ENCODE measurements at regions not wholly inside any gene's neighbourhood (a gene's known extent, or its start where the extent isn't known, plus 50 kb on each side); places are given as distances from the start of the nearest gene placed in this dataset.

DNA sequence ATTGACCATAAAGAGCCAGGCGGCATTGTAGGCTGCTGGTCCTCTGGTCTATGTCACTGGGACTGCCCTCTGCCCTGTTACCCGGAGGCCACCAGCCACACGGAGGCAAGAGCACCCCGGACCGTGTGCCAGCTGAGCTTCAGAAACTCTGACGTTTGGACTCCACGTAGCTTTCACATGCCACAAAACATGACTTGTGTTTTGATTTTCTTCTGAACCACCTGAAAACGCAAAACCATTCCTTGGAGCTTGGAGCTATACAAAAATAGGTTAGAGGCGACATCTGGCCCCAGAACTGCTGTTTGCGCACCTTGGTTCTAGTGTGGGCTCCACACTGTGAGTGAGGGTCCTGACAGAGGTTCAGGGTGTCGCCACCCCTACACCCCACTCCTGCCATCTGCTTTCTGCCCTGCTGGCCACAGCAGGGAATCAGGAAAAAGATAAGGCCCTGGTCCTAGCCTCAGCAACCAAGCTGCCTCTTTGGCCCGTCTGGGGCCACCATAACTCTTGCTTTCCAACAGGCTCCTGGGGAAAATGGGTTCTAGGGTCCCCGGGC, 151.3 kb upstream of the IRX2 start:
- no peak overlapping the region for H3K4me3 ChIP-seq
- no peaks in the 10 kb centered on the region for H3K4me1 ChIP-seq
- TF ChIP-seq, protein P1, sequence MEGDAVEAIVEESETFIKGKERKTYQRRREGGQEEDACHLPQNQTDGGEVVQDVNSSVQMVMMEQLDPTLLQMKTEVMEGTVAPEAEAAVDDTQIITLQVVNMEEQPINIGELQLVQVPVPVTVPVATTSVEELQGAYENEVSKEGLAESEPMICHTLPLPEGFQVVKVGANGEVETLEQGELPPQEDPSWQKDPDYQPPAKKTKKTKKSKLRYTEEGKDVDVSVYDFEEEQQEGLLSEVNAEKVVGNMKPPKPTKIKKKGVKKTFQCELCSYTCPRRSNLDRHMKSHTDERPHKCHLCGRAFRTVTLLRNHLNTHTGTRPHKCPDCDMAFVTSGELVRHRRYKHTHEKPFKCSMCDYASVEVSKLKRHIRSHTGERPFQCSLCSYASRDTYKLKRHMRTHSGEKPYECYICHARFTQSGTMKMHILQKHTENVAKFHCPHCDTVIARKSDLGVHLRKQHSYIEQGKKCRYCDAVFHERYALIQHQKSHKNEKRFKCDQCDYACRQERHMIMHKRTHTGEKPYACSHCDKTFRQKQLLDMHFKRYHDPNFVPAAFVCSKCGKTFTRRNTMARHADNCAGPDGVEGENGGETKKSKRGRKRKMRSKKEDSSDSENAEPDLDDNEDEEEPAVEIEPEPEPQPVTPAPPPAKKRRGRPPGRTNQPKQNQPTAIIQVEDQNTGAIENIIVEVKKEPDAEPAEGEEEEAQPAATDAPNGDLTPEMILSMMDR (IDR thresholded peaks at IDR 0.05), result no peak
- no peaks in the 10 kb centered on the region for H3K9me3 ChIP-seq
- H3K27me3 ChIP-seq, result no peaks in the 10 kb centered on the region
- H3K27ac ChIP-seq, result no peak overlapping the region
- no peaks in the 10 kb centered on the region for H3K36me3 ChIP-seq
- intact Hi-C loops (cut with DNase I), result no loop called here
- DNase-seq (ENCODE audit: low spot score in 2 of 2), result no peak

DNA sequence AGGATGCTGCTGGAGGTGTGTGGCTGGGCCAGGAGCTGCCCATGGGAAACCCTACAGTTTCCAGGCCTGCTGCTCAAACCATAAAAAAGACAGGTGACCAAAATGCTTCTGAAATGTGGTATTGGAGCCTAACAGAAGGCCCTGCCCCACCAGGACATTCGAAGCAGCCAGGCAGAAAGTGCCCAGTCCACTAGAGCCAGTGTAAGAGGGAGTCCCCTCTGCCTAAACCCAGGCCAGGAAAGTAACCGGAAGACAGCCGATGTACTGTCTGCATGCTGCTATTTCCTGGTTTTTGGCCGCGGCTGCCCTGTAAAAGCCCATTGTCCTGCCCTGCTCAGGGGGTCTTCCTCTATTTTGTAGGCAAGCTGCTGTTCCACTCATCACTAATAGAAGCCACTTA, 150.7 kb upstream of the IRX2 start:
- Histone ChIP-seq H3K4me3 (no peak overlapping the region), H3K27ac (no peak overlapping the region), H3K36me3 (no peaks in the 10 kb centered on the region), H3K4me1 (no peaks in the 10 kb centered on the region), H3K27me3 (no peaks in the 10 kb centered on the region), H3K9me3 (no peaks in the 10 kb centered on the region)
- intact Hi-C loops (cut with DNase I), result no loop called here
- DNase-seq (ENCODE audit: low spot score in 2 of 2), result no peak
- TF ChIP-seq, protein P1 (IDR thresholded peaks at IDR 0.05), result no peak

DNA sequence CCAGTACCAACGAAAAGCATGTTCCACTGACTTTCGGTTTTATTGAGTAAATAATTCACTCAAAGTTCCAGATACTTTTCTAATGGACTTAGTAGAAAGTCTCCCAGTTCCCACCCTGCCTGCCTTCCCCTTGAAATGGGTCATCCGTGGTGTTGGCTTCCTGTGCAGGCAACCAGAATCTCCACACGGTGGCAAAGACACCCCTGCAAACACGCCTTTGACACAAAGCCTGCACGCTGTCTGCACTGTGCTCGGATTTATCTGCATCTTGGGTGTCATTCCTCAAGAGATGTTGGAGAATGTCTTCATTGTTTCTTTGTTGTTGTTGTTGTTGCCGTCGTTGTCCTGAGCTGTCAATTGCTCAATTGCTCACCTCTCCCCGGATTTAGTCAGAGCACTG, 150.0 kb upstream of the IRX2 start:
- Histone ChIP-seq H3K4me3 (no peak overlapping the region), H3K27ac (no peak overlapping the region), H3K36me3 (no peaks in the 10 kb centered on the region), H3K27me3 (no peaks in the 10 kb centered on the region), H3K9me3 (no peaks in the 10 kb centered on the region), H3K4me1 (no peaks in the 10 kb centered on the region)
- TF ChIP-seq, protein P1 (IDR thresholded peaks at IDR 0.05), result no peak
- DNase-seq (ENCODE audit: low spot score in 2 of 2), result no peak
- intact Hi-C loops (cut with DNase I), result no loop called here

DNA sequence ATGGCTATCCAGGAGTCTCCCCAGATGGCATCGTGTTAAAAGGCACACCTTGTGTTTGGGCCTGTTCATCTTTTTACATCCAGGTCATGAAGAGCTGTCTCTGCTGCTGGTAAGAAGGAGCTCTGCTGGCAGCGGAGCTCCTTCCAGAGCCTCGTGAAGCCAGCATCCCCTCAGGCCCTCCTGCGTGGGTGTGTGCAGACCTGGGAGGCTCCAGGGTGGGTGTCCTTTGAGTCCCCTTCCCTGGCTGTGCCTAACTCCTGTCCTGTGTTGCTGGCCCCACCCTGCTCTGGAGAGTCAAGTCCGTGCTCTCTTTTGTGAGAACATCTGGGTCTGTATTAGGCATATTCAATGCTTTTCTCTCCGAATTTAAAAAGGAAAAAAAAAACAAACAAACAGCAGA, 149.6 kb upstream of the IRX2 start:
- H3K27me3 ChIP-seq, result no peaks in the 10 kb centered on the region
- no peak overlapping the region for H3K4me3 ChIP-seq
- H3K27ac ChIP-seq, result no peak overlapping the region
- intact Hi-C loops (cut with DNase I), result no loop called here
- H3K9me3 ChIP-seq, result no peaks in the 10 kb centered on the region
- DNase-seq (ENCODE audit: low spot score in 2 of 2), result no peak
- TF ChIP-seq, protein P1 (IDR thresholded peaks at IDR 0.05), result no peak
- no peaks in the 10 kb centered on the region for H3K36me3 ChIP-seq
- H3K4me1 ChIP-seq, result no peaks in the 10 kb centered on the region

DNA sequence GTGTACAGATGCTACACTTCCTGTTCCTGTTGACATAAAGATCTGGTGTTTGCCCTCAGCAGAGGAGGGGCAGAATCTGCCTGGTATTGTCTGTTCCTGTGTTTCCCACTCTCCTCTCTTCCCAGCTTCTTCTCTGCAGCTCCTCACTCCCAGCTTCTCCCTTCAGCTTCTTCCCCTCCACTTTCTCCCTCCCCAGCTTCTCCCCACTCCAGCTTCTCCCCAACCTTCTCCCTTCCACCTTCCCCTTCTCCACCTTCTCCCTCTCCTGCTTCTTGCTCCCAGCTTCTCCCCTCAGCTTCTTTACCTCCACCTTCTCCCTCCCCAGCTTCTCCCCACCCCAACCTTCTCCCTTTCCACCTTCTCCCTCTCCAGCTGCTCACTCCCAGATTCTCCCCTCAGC, 148.9 kb upstream of the IRX2 start:
- intact Hi-C loops (cut with DNase I), result no loop called here
- no peak for DNase-seq (ENCODE audit: low spot score in 2 of 2)
- no peaks in the 10 kb centered on the region for H3K27me3 ChIP-seq
- no peak overlapping the region for H3K4me3 ChIP-seq
- TF ChIP-seq, protein P1 (IDR thresholded peaks at IDR 0.05), result no peak
- H3K27ac ChIP-seq, result no peak overlapping the region
- no peaks in the 10 kb centered on the region for H3K4me1 ChIP-seq
- no peaks in the 10 kb centered on the region for H3K36me3 ChIP-seq
- H3K9me3 ChIP-seq, result no peaks in the 10 kb centered on the region

DNA sequence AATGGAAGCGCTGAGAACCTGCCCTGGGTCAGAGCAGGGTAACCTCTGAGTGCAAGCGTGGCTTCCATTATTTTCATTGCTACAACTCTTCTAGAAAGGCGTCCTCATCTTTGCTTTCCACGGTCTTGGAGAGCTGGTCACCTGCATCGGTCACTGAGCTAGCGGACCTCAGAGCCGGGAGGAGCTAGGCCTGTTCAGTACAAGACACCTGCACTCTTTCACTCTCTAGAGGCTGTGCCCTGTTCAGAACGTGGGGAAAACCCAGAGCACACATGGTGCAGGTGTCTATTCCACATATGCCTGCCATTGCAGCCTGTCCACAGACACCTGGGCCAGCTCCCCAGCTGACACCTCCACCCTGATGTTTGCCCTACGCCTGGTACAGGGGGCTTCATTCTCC, 147.8 kb upstream of the IRX2 start:
- Histone ChIP-seq H3K27ac (no peak overlapping the region), H3K36me3 (no peaks in the 10 kb centered on the region), H3K9me3 (no peaks in the 10 kb centered on the region), H3K4me3 (no peak overlapping the region), H3K27me3 (no peaks in the 10 kb centered on the region), H3K4me1 (no peaks in the 10 kb centered on the region)
- TF ChIP-seq, protein P1 (IDR thresholded peaks at IDR 0.05), result no peak
- intact Hi-C loops (cut with DNase I), result no loop called here
- DNase-seq (ENCODE audit: low spot score in 2 of 2), result no peak

All from ascending aorta (tissue), 2 donors.